Endothelial cell (in vitro differentiated cells): ENCODE measurements at regions not wholly inside any gene's neighbourhood (a gene's known extent, or its start where the extent isn't known, plus 50 kb on each side); places are given as distances from the start of the nearest gene placed in this dataset.
"Not testable (repeated sequence)": the region's sequence is repeated elsewhere in the genome, so short reads cannot be mapped to it uniquely, and the experiment has no call there.

Experiments used
- DNase-seq: peaks from one replicate; pipeline ENCODE4 v3.0.0; 2021; ENCODE audit warnings: low spot score
- H3K27ac Mint-ChIP-seq: one replicate; pipeline ENCODE4 v1.8.0; 2021; ENCODE audit warnings: mixed read lengths, inconsistent platforms; ENCODE audit not compliant: unreplicated experiment
- H3K27me3 Mint-ChIP-seq: one replicate; pipeline ENCODE4 v1.8.0; 2021; ENCODE audit warnings: mild to moderate bottlenecking, moderate library complexity, mixed read lengths, inconsistent platforms; ENCODE audit not compliant: unreplicated experiment
- H3K36me3 Mint-ChIP-seq: one replicate; pipeline ENCODE4 v1.8.0; 2021; ENCODE audit warnings: mild to moderate bottlenecking, low read depth, mixed read lengths, inconsistent platforms; ENCODE audit not compliant: unreplicated experiment
- H3K4me1 Mint-ChIP-seq: one replicate; pipeline ENCODE4 v1.8.0; 2021; ENCODE audit warnings: mild to moderate bottlenecking, mixed read lengths, inconsistent platforms; ENCODE audit not compliant: unreplicated experiment
- H3K4me3 Mint-ChIP-seq: one replicate; pipeline ENCODE4 v1.8.0; 2021; ENCODE audit warnings: mild to moderate bottlenecking, mixed read lengths, inconsistent platforms; ENCODE audit not compliant: unreplicated experiment
- H3K9me3 Mint-ChIP-seq: one replicate; pipeline ENCODE4 v1.8.0; 2021; ENCODE audit warnings: mixed read lengths, inconsistent platforms; ENCODE audit not compliant: unreplicated experiment
- TF ChIP-seq, protein P1 (sequence below): fragments of 200-600 bp; sonication (generic); IDR thresholded peaks from one replicate; pipeline ENCODE4 v1.5.0; 2021; ENCODE audit warnings: antibody characterized with exemption; ENCODE audit not compliant: unreplicated experiment

DNA sequence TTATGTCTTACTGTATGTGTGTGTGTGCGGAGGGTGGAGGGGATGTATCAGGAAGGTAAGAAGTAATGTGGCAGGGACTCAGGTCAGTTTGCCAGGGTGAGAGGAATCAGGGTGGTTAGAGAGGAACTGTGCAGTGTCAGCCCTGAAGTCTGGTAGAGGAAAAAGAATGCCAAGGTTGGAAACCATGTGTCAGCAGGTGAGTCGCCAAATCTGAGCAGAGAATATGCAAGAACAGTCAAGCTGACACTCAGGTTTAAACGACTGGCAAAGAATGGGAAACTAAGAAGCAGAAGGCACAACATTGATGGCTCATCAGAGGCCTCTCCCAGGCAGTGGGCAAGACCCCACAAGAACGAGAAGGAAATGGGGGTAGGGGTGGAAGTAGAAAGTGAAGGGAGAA, 107.5 kb upstream of the TBX18 start:
- TF ChIP-seq, protein P1, sequence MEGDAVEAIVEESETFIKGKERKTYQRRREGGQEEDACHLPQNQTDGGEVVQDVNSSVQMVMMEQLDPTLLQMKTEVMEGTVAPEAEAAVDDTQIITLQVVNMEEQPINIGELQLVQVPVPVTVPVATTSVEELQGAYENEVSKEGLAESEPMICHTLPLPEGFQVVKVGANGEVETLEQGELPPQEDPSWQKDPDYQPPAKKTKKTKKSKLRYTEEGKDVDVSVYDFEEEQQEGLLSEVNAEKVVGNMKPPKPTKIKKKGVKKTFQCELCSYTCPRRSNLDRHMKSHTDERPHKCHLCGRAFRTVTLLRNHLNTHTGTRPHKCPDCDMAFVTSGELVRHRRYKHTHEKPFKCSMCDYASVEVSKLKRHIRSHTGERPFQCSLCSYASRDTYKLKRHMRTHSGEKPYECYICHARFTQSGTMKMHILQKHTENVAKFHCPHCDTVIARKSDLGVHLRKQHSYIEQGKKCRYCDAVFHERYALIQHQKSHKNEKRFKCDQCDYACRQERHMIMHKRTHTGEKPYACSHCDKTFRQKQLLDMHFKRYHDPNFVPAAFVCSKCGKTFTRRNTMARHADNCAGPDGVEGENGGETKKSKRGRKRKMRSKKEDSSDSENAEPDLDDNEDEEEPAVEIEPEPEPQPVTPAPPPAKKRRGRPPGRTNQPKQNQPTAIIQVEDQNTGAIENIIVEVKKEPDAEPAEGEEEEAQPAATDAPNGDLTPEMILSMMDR = no peak
- no peaks in the 10 kb centered on the region for H3K4me1 Mint-ChIP-seq
- H3K27me3 Mint-ChIP-seq = peaks cover 3% of the 10 kb centered on the region
- no peaks in the 10 kb centered on the region for H3K36me3 Mint-ChIP-seq
- H3K27ac Mint-ChIP-seq = no peak overlapping the region
- H3K4me3 Mint-ChIP-seq = no peak overlapping the region
- no peak for DNase-seq
- H3K9me3 Mint-ChIP-seq = no peaks in the 10 kb centered on the region

DNA sequence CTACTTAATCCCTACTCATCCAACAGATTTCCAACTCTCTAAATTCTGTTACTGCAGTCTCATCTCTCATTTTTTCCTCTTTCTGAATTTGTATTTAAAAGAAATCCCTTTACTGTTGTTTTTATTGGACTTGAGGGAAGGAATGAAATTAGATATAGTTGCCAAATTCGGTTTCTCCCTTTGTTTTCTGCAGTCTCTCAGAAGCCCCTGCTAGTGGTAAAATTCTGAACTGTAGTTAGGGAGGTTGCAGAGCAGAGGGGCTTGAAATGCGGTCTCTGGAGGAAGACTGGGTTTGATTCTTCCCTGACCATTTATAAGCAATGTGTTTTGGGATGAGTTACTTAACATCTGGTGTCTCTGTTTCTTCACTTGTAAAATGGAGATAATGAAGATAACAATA, 106.3 kb upstream of the TBX18 start:
- H3K27ac Mint-ChIP-seq = no peak overlapping the region
- H3K4me1 Mint-ChIP-seq = no peaks in the 10 kb centered on the region
- H3K36me3 Mint-ChIP-seq = no peaks in the 10 kb centered on the region
- no peaks in the 10 kb centered on the region for H3K9me3 Mint-ChIP-seq
- TF ChIP-seq, protein P1 = no peak
- DNase-seq = no peak
- peaks cover 3% of the 10 kb centered on the region for H3K27me3 Mint-ChIP-seq
- no peak overlapping the region for H3K4me3 Mint-ChIP-seq

DNA sequence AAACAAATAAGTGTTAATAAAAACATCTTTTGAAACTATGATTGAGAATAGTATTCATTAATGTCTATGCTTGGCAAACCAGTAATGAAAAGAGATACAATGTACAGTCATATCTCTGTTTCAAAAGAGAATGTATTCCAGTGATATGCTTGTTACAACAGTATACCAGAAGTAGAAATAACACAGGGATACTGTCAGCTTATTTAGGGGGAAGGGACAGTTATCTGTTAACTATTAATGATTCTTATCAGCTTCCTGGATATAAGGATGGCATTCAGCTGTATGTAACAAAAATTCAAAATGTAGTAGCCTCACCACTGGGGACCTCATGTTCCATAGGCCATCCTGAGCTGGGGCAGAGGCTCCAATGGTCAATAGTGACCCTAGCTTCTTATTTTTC, 103.8 kb upstream of the TBX18 start:
- H3K36me3 Mint-ChIP-seq = no peaks in the 10 kb centered on the region
- no peak overlapping the region for H3K27ac Mint-ChIP-seq
- H3K4me1 Mint-ChIP-seq = no peaks in the 10 kb centered on the region
- H3K9me3 Mint-ChIP-seq = no peaks in the 10 kb centered on the region
- H3K27me3 Mint-ChIP-seq = peaks cover 3% of the 10 kb centered on the region
- TF ChIP-seq, protein P1 = no peak
- no peak for DNase-seq
- H3K4me3 Mint-ChIP-seq = no peak overlapping the region

DNA sequence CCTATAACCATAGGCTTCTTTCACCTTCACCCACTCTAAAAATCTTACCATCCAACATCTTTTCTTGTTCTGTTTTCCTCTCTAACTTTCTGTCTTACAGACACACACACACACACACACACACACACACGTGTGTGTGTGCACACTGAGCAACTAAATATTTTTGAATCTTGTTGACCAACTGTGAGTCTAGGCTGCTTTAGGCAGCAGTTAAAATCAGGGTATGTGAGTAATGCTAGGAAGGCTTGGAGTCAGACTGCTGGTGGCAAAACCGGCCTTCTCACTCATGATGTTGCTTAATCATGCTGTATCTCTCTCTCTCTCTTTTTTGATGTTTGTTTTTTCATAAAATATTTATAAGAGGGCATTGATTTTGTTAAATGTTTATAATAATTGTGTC, 103.1 kb upstream of the TBX18 start:
- Mint-ChIP-seq H3K27ac (no peak overlapping the region), H3K4me1 (no peaks in the 10 kb centered on the region), H3K27me3 (peaks cover 3% of the 10 kb centered on the region), H3K36me3 (no peaks in the 10 kb centered on the region), H3K4me3 (no peak overlapping the region), H3K9me3 (no peaks in the 10 kb centered on the region)
- no peak for DNase-seq
- TF ChIP-seq, protein P1 = no peak

DNA sequence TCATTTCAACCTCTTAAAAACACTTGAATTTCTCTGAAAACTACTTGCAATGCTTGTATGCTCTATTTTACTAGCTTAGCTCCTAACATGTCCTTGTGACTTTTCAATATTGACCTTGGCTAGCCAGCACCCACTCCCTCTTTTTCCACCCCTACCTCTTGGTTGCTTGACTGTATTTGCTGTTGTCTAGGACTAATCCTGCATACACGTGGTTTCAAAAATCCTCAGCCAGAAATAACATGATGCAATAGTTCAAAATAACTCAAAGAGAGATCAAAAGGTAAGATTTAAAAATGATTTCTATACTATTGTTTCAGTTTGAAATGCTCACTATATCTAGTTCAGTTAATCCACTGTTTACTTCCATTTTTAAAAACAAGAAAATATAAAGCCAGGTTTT, 102.3 kb upstream of the TBX18 start:
- Mint-ChIP-seq H3K9me3 (no peaks in the 10 kb centered on the region), H3K4me1 (no peaks in the 10 kb centered on the region), H3K27me3 (peaks cover under 1% of the 10 kb centered on the region), H3K36me3 (no peaks in the 10 kb centered on the region), H3K4me3 (no peak overlapping the region), H3K27ac (no peak overlapping the region)
- TF ChIP-seq, protein P1 = no peak
- DNase-seq = no peak

DNA sequence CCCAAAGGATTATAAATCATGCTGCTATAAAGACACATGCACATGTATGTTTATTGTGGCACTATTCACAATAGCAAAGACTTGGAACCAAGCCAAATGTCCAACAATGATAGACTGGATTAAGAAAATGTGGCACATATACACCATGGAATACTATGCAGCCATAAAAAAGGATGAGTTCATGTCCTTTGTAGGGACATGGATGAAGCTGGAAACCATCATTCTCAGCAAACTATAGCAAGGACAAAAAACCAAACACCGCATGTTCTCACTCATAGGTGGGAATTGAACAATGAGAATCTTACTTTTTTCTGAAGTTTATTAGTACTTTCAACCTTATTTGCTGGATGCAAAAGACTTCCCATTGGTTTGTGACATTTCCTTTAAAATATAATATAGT, 101.0 kb upstream of the TBX18 start:
- not testable (repeated sequence) for H3K9me3 Mint-ChIP-seq, DNase-seq, H3K4me1 Mint-ChIP-seq, H3K27me3 Mint-ChIP-seq, H3K4me3 Mint-ChIP-seq, H3K36me3 Mint-ChIP-seq, H3K27ac Mint-ChIP-seq
